HG03457 (cell line): ENCODE measurements at regions not wholly inside any gene's neighbourhood (a gene's known extent, or its start where the extent isn't known, plus 50 kb on each side); places are given as distances from the start of the nearest gene placed in this dataset.

Experiments used
- ATAC-seq: cut with Tn5 transposase; IDR thresholded peaks from one replicate; pipeline ENCODE4 v1.9.1; 2021; ENCODE audit warnings: moderate number of reproducible peaks; ENCODE audit not compliant: unreplicated experiment

DNA sequence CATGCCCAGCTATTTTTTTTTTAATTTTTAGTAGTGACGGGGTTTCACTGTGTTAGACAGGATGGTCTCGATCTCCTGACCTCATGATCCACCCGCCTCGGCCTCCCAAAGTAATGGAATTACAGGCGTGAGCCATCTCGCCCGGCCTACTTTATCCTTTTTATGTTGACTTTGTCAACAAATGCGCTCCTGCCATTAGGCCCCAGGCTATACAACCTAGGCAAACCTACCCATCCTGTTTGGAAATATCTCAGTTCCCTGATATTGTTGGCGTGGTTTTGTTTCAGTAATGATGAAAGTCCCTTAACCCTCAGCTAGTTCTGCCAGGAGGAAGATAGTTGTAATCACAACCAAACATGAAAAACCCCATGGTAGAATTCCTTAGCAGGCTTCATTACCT, 249.4 kb upstream of the SOX11 start:
- no peak for ATAC-seq

GRCh38 chr2:5444168-5444567, 248.0 kb upstream of the SOX11 start:
- ATAC-seq = no peak

- ATAC-seq = no peak
Observed at GRCh38 chr2:5444854-5445253, 247.3 kb upstream of the SOX11 start.

DNA sequence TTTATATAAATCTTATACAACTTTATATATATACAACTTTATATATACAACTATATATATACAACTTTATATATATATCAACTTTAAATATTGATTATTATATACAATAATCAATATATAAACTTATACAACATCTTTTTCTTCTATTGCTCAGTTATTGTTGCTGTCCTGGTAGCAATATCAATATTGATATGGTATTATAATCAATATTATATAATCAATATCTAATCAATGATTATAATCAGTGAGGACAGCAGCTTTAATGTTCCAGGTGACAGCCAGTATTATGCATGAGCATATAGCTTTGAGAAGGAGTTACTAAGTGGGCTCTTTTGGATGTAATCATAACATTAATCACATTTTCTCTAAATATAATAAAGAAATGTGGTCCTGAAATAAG, 242.3 kb upstream of the SOX11 start:
- ATAC-seq = no peak

DNA sequence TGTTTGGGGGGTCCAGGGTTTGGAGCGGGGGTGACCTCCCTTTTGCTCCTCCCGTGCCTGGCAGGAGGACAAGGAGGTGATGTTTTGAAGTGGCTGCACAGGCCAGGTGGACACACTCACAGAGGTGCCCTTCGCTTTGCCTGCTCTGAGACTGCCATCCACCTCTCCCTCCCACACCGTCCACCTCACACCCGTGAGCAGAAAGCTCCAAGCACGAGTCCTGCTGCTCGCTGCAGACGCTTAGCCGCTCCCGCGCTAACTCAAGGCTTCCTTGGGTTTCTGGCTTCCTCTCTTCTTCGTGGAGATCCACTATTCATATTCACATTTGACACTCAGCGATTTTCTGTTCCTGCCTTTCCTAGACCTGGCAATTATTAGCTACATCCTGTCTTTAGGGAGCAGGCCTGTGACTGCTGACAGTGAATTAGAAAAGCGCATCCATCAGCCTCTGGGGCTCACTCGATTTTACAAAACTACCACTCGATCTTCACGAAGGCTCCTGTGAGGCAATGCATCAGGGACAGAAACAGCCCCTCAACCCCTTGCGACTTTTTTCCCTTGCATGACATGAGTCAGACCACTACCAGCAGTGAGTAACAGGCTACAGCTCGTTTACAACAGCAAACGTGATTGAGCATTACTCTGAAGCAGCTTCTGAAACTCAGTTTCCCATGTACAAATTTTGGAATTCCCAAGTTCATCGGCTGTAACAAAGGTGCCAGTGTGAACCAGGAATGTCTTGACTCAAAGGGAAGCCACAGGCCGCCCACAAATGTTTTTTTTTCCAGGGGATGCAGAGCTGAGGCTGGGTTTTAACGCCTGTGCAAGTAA, 238.7 kb upstream of the SOX11 start:
- ATAC-seq = no peak

GRCh38 chr2:5454051-5454390, 238.2 kb upstream of the SOX11 start:
- no peak for ATAC-seq

- ATAC-seq = no peak
Observed at GRCh38 chr2:5459041-5459440, 233.1 kb upstream of the SOX11 start.

DNA sequence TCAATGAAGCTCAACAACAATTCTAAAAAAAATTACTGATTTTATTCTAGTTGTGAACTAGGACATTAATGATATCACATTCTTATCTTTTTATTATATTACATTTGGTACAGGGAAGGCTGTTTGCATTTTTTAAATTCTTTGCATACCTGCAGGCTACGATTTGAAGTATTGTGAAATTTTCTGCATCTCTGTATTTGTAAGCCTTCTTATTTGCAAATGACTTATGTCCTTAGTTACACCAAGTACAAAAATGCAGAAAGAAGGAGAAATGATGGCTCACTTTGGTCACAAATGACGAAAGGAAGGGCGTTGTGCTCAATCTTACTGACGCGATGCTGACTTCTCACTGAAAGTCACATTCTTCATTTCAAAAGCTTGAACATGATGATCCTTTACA, 227.5 kb upstream of the SOX11 start:
- ATAC-seq = no peak

DNA sequence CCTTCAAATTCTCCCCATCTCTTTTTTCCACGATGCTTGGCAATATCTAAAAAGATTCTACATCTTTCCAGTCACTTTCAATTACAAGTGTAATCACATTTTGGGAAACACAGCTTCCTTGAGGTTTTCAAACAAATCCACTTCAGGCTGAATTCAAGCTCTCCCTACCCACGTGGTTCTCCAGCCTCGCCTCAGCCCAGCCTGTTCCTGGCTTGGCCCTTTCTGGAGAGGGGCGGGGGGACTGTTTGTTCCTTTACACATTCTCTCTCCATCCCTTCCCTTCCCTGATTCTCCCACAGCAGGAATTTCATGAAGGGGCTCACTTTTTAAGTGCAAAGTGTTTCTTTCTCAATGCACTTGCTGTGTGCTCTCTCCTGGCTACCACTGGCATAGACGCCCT, 226.3 kb upstream of the SOX11 start:
- ATAC-seq = no peak

DNA sequence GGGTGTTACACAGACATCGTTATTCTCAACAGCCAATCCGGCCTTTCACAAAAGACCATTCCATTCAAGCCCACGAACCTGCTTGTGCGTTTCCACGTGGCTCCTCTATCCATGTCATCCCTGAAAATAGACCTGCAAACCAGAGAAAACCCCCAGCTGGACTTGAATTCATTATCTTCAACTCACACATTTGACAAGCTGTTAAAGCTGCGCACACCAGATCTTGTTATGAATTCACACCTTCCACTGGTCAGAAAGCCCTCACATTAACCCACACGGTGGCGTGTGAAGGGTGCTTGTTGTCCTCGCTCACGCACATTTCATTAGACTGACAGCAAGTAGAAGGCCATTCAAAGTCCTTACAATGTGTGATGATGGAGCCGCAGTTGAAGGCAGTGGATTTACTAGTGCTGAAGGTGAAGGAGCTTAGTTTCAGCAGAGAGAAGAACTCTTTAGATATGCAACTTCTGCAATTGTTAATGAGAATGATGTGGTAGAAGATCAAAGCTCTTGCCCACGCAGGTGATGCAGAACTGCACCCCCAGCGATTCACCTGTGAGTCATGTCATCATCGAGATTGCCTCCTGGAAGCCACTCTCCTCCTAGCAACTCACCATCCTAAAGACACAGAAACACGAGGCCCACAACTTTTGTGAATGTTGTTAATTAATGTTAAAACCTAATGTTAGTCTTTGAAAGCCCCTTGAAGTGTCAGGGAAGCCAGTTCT, 224.8 kb upstream of the SOX11 start:
- ATAC-seq = no peak

DNA sequence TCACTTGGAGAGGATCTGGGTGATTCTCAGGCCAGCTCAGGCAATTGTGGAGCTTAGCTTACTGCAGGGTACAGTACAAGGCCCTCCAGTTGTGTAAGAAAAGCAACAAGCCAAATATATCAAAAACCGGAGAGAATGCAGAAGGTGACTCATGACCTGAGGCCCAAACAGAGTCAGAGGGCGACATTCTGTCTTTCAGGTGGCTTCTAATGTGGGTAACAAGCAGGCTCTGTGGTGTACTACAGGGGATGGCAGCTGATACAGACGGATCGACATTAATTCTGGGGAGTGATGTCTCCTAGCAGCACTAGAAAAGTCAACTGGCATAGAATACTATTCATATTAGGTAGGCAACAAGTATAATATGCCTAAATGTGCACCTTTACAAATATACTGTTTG, 219.5 kb upstream of the SOX11 start:
- no peak for ATAC-seq

DNA sequence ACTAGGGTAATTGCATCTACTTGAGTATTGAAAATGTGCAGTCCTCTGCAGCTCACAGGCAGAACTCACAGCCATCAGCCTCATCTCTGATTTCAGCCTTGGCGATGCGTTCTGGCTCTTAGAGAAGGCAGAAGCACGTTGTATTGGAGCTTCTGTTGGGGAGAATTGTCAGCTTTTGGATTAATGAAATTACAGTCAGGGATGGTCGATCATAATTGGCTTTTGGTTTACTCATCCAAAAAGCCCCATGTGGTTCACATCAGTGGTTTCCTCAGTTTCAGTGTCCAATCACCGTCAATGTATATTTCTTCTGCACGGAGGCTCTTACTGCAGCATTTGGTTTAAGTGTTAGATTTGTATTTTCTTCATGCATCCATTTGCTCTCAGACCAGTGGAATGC, 218.5 kb upstream of the SOX11 start:
- ATAC-seq = no peak

GRCh38 chr2:5474716-5475115, 217.5 kb upstream of the SOX11 start:
- ATAC-seq = no peak

DNA sequence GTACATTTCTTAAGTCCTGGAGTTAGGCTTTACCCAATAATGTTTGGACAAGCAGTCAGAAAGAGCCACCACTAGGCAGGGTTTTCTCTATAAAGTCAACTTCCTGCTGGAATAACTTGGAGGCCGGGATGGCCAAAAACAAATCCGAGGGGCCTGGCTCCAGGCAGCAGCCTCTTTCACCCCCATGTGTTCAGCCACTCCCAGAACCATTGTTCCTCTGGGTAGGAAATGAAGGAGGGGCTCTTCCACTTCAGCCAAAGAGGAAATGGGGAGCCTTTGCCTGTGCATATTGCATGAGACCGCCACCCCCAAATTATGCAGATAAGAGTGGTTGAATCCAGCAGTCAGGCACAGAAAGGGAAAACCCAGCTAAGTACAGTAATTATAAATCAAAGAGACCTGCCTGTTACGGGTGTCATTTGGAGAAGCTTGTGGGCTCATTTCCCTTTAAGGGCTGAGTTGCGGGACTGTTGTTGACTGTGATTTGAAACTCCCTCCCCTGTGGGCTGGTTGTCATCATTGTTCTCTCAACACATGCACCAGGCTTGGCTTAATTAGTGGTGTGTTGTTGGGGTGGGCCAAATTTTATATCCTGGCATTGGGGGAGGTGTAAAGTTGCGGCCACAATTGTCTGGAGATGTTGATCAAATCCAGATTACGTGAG, 212.8 kb upstream of the SOX11 start:
- ATAC-seq = no peak

- ATAC-seq = no peak
Observed at GRCh38 chr2:5482929-5483331, 209.3 kb upstream of the SOX11 start.

DNA sequence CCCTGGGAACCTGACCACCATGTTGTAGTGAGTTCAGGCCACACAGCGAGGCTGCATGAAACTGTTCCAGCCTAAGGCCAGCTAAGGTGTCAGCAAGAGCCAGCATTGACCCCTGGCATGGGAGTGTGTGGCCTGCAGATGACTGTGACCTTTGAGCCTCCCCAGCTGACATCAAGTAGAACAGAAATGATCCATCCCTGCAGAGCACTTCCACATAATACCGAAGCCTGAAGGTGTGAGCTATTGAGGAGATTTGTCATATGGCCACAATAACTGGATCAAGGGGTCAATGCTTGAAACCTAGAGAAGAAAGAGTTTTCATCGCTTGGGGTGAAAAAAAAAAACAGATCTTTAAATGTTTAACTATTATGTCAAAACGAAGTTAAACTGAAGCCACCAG, 207.3 kb upstream of the SOX11 start:
- ATAC-seq = no peak

DNA sequence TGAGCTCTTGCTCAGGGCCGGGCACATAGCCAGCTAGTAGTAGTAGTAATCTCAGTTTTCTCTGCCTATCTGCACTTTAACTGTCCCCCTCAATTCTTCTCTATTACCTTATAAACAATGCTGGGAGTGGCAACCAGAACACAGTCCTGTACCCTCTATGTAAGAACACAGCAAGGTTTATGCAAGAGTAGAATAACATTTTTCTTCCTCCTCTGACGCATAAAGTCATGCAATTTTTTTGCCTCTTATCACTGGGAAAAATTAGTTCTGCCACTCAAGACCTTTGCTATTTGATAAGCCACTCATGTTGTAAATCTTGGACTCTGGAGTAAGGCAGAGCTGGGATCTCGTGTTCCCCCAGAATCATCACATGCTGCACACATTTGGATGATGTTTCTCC, 200.7 kb upstream of the SOX11 start:
- ATAC-seq = no peak

DNA sequence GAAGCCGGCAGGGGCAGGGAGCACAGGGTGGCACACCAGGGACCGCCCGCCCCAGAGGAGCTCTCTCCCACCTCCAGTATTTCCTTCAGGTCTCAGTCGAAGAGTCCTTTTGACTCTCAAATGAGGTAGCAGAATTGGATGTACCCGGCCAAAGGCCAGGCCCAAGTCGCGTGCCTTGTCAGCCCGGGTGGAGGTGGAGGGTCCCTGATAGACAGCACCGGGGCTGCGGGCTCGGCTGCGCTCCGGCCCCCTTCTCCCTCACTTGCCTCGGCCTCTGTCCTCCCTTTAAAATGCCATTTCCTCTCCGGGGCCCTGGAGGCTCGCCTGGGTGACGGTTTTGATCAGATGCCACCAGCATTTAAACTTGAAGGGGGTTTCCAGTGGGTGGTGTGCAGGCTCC, 198.9 kb upstream of the SOX11 start:
- no peak for ATAC-seq

DNA sequence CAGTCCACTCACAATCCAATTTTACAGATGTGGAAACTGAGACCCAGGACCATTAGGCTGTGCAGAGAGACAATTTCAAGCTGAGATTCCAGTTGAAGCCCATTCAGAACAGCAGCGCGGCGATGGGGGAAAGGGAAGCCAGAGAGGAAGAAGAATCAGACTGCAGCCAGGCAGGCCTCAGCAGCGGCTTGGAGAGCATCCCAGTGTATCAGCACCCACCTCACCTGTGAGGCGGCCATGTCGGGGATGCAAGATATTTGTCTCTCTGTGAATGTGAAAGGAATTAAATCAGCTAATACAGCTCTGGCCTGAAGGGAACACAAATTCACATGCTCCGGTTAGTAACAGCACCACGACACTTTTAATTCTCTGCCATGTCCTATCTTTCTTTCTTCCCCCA, 198.0 kb upstream of the SOX11 start:
- ATAC-seq = no peak

- no peak for ATAC-seq
Observed at GRCh38 chr2:5495586-5495985, 196.6 kb upstream of the SOX11 start.

- ATAC-seq = no peak
Observed at GRCh38 chr2:5497874-5498273, 194.3 kb upstream of the SOX11 start.

- ATAC-seq = no peak
Observed at GRCh38 chr2:5501807-5502206, 190.4 kb upstream of the SOX11 start.
